Activated naive CD4-positive, alpha-beta T cell treated with anti-CD3 and anti-CD28 coated beads, Interleukin-2, amount 10 ng/mL, durations not matched to agents 7 days and 5 days (primary cell): ENCODE measurements at regions not wholly inside any gene's neighbourhood (a gene's known extent, or its start where the extent isn't known, plus 50 kb on each side); places are given as distances from the start of the nearest gene placed in this dataset.
"Not testable (repeated sequence)": the region's sequence is repeated elsewhere in the genome, so short reads cannot be mapped to it uniquely, and the experiment has no call there.

Source experiments
- CTCF ChIA-PET: fragments of 350-600 bp; sonication (Branson Sonifier 250); formaldehyde crosslinking; loops from one replicate; lab custom pipeline; 2021; ENCODE audit warnings: antibody characterized with exemption; lab: Charles Lee
- DNase-seq: peaks from one replicate; pipeline ENCODE4 v3.0.0-alpha.2; 2020
- H3K27ac Mint-ChIP-seq: one replicate; pipeline ENCODE4 v1.8.0; 2021; ENCODE audit warnings: mild to moderate bottlenecking, moderate library complexity, mixed read lengths
- H3K27me3 Mint-ChIP-seq: one replicate; pipeline ENCODE4 v1.8.0; 2021; ENCODE audit warnings: mild to moderate bottlenecking, mixed read lengths
- H3K36me3 Mint-ChIP-seq: one replicate; pipeline ENCODE4 v1.8.0; 2021; ENCODE audit warnings: mixed read lengths
- H3K4me1 Mint-ChIP-seq: one replicate; pipeline ENCODE4 v1.8.0; 2021; ENCODE audit warnings: mixed read lengths
- H3K4me3 Mint-ChIP-seq: one replicate; pipeline ENCODE4 v1.8.0; 2021; ENCODE audit warnings: mild to moderate bottlenecking, moderate library complexity, mixed read lengths
- H3K9me3 Mint-ChIP-seq: one replicate; pipeline ENCODE4 v1.8.0; 2021; ENCODE audit warnings: mixed read lengths

GRCh38 chr1:29686012-29686930, 449.9 kb downstream of the PTPRU start:
- CTCF ChIA-PET = interaction anchor here (4.2 kb wide), 1 partner anchor 22 kb away, joined by 17 read pairs; no protein-coding TSS in a partner anchor
- no peaks in the 10 kb centered on the region for H3K9me3 Mint-ChIP-seq
- H3K27me3 Mint-ChIP-seq = peaks cover 12% of the 10 kb centered on the region

GRCh38 chr1:29685387-29685786, 449.1 kb downstream of the PTPRU start:
- H3K9me3 Mint-ChIP-seq = no peaks in the 10 kb centered on the region
- peaks cover 5% of the 10 kb centered on the region for H3K4me1 Mint-ChIP-seq
- H3K27me3 Mint-ChIP-seq = peaks cover 12% of the 10 kb centered on the region
- H3K4me3 Mint-ChIP-seq = no peak overlapping the region
- no peak overlapping the region for H3K27ac Mint-ChIP-seq
- CTCF ChIA-PET = no interaction called here
- no peak for DNase-seq
- H3K36me3 Mint-ChIP-seq = no peaks in the 10 kb centered on the region

More at GRCh38 chr1:29686012-29686930, 449.9 kb downstream of the PTPRU start:
- Mint-ChIP-seq H3K4me1 (peaks cover 5% of the 10 kb centered on the region), H3K27ac (no peak overlapping the region), H3K36me3 (no peaks in the 10 kb centered on the region), H3K4me3 (no peak overlapping the region)
- DNase-seq = no peak

GRCh38 chr1:29684141-29684540, 447.8 kb downstream of the PTPRU start:
- Mint-ChIP-seq H3K27me3 (peaks cover 12% of the 10 kb centered on the region), H3K4me3 (no peak overlapping the region), H3K36me3 (no peaks in the 10 kb centered on the region), H3K9me3 (no peaks in the 10 kb centered on the region), H3K27ac (no peak overlapping the region), H3K4me1 (peaks cover 5% of the 10 kb centered on the region)
- DNase-seq = no peak
- CTCF ChIA-PET = no interaction called here

GRCh38 chr1:29683472-29683871, 447.1 kb downstream of the PTPRU start:
- CTCF ChIA-PET = no interaction called here
- peaks cover 6% of the 10 kb centered on the region for H3K27me3 Mint-ChIP-seq

GRCh38 chr1:29682919-29683295, 446.6 kb downstream of the PTPRU start:
- Mint-ChIP-seq H3K4me1 (no peaks in the 10 kb centered on the region), H3K27ac (no peak overlapping the region), H3K27me3 (peaks cover 4% of the 10 kb centered on the region), H3K4me3 (no peak overlapping the region), H3K9me3 (no peaks in the 10 kb centered on the region), H3K36me3 (no peaks in the 10 kb centered on the region)
- CTCF ChIA-PET = interaction anchor here (0.7 kb wide), 1 partner anchor 21 kb away, joined by 3 read pairs; no protein-coding TSS in a partner anchor
- no peak for DNase-seq

More at GRCh38 chr1:29683472-29683871, 447.1 kb downstream of the PTPRU start:
- Mint-ChIP-seq H3K9me3 (no peaks in the 10 kb centered on the region), H3K4me1 (peaks cover 4% of the 10 kb centered on the region), H3K4me3 (no peak overlapping the region), H3K36me3 (no peaks in the 10 kb centered on the region), H3K27ac (no peak overlapping the region)
- DNase-seq = no peak

- H3K27ac Mint-ChIP-seq = no peak overlapping the region
- H3K4me1 Mint-ChIP-seq = no peaks in the 10 kb centered on the region
- no peaks in the 10 kb centered on the region for H3K9me3 Mint-ChIP-seq
- CTCF ChIA-PET = interaction anchor here (0.7 kb wide), 1 partner anchor 21 kb away, joined by 3 read pairs; no protein-coding TSS in a partner anchor
- no peak for DNase-seq
- peaks cover 4% of the 10 kb centered on the region for H3K27me3 Mint-ChIP-seq
- no peak overlapping the region for H3K4me3 Mint-ChIP-seq
- H3K36me3 Mint-ChIP-seq = no peaks in the 10 kb centered on the region
These were observed 446.0 kb downstream of the PTPRU start for GRCh38 chr1:29682171-29682918.

GRCh38 chr1:29681416-29681815, 445.1 kb downstream of the PTPRU start:
- CTCF ChIA-PET = not testable (repeated sequence)

GRCh38 chr1:29679828-29680558, 443.7 kb downstream of the PTPRU start:
- Mint-ChIP-seq H3K4me3 (no peak overlapping the region), H3K27me3 (no peaks in the 10 kb centered on the region), H3K9me3 (no peaks in the 10 kb centered on the region), H3K27ac (no peak overlapping the region), H3K36me3 (no peaks in the 10 kb centered on the region), H3K4me1 (no peaks in the 10 kb centered on the region)
- DNase-seq = no peak
- CTCF ChIA-PET = interaction anchor here (0.9 kb wide), 1 partner anchor 23 kb away, joined by 3 read pairs; no protein-coding TSS in a partner anchor

More at GRCh38 chr1:29681416-29681815, 445.1 kb downstream of the PTPRU start:
- not testable (repeated sequence) for H3K27me3 Mint-ChIP-seq, DNase-seq, H3K4me1 Mint-ChIP-seq, H3K9me3 Mint-ChIP-seq, H3K36me3 Mint-ChIP-seq, H3K27ac Mint-ChIP-seq, H3K4me3 Mint-ChIP-seq

GRCh38 chr1:29679316-29679715, 443.0 kb downstream of the PTPRU start:
- H3K27ac Mint-ChIP-seq = no peak overlapping the region
- no peaks in the 10 kb centered on the region for H3K9me3 Mint-ChIP-seq
- CTCF ChIA-PET = interaction anchor here (0.9 kb wide), 1 partner anchor 24 kb away, joined by 3 read pairs; no protein-coding TSS in a partner anchor
- DNase-seq = no peak
- no peaks in the 10 kb centered on the region for H3K27me3 Mint-ChIP-seq
- H3K4me1 Mint-ChIP-seq = no peaks in the 10 kb centered on the region
- H3K36me3 Mint-ChIP-seq = no peaks in the 10 kb centered on the region
- no peak overlapping the region for H3K4me3 Mint-ChIP-seq

GRCh38 chr1:29677028-29678024, 441.0 kb downstream of the PTPRU start:
- no peak overlapping the region for H3K27ac Mint-ChIP-seq
- H3K27me3 Mint-ChIP-seq = no peaks in the 10 kb centered on the region
- H3K9me3 Mint-ChIP-seq = no peaks in the 10 kb centered on the region
- no peak for DNase-seq
- H3K36me3 Mint-ChIP-seq = no peaks in the 10 kb centered on the region
- CTCF ChIA-PET = no interaction called here
- H3K4me3 Mint-ChIP-seq = no peak overlapping the region
- H3K4me1 Mint-ChIP-seq = no peaks in the 10 kb centered on the region

- no peak for DNase-seq
- no peaks in the 10 kb centered on the region for H3K4me1 Mint-ChIP-seq
- no peak overlapping the region for H3K27ac Mint-ChIP-seq
- CTCF ChIA-PET = no interaction called here
- H3K36me3 Mint-ChIP-seq = no peaks in the 10 kb centered on the region
- H3K27me3 Mint-ChIP-seq = no peaks in the 10 kb centered on the region
- H3K4me3 Mint-ChIP-seq = no peak overlapping the region
- no peaks in the 10 kb centered on the region for H3K9me3 Mint-ChIP-seq
These were observed 440.2 kb downstream of the PTPRU start for GRCh38 chr1:29676496-29676895.

- Mint-ChIP-seq H3K4me3 (no peak overlapping the region), H3K27ac (no peak overlapping the region), H3K9me3 (no peaks in the 10 kb centered on the region), H3K4me1 (no peaks in the 10 kb centered on the region), H3K36me3 (no peaks in the 10 kb centered on the region), H3K27me3 (no peaks in the 10 kb centered on the region)
- CTCF ChIA-PET = no interaction called here
- no peak for DNase-seq
These were observed 439.4 kb downstream of the PTPRU start for GRCh38 chr1:29675481-29676263.
